SHP77 (cell line): ENCODE measurements at regions not wholly inside any gene's neighbourhood (a gene's known extent, or its start where the extent isn't known, plus 50 kb on each side); places are given as distances from the start of the nearest gene placed in this dataset.
A peak's percentile ranks its signal among the peaks of the same experiment; 100 is the strongest.
"Not testable (repeated sequence)": the region's sequence is repeated elsewhere in the genome, so short reads cannot be mapped to it uniquely, and the experiment has no call there.

Experiments
- DNase-seq, 2 experiments: peaks; one replicate each; lab custom pipeline; 2025; lab: John Stamatoyannopoulos, UW

DNA sequence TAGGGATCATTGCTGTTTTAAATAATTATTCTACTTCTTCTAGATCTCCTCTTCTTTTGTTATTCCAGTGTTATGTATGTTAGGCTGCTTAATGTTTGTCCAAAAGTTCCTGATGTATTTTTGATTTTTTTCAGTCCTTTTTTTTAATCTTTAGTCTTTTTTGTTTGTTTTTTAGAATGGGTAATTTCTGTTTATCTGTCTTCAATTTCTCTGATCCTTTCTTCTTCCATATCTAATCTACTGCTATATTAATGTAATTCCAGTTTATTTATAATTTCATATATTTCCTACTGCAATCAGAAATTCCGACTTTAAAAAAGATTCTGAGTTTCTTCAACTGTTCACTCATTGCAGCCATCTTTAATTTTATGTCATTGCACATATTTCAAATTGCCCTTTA lies 452.8 kb upstream of the POT1 start:
- no peak for DNase-seq

DNA sequence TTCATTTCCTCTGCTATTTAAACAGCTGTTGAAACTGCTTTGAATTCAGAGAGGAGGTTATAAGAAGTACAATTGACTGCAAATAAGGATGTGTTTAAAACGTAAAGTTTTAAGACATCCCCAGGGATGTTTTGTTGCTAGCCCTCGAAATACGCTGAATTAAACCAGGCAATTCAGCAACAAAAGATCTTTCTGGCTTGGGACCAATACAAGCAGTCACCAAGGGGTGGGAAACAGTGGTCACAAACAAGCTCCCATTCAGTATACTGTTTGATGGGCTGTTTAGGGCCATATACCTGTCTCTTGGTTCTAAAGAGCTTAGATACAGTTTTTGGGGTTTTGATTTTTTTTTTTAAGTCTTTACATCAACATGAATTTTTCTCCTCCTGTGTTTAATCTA lies 446.3 kb upstream of the POT1 start:
- peak; percentile 17 to 29 for DNase-seq

DNA sequence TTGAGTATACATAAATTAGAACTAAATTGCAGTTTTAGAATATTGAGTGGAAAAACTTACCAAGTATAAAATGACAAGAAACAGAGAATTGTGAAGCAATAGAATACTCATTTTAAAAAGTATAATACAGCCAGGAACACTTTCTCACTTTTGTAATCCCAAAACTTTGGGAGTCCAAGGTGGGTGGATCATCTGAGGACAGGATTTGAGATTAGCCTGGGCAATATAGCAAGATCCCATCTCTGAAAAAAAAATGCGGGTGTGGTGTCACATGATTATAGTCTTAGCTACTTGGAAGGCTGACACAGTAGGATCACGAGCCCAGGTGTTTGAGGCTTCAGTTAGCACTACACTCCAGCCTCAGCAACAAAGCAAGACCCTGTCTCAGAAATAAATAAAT lies 440.9 kb upstream of the POT1 start:
- DNase-seq: no peak

DNA sequence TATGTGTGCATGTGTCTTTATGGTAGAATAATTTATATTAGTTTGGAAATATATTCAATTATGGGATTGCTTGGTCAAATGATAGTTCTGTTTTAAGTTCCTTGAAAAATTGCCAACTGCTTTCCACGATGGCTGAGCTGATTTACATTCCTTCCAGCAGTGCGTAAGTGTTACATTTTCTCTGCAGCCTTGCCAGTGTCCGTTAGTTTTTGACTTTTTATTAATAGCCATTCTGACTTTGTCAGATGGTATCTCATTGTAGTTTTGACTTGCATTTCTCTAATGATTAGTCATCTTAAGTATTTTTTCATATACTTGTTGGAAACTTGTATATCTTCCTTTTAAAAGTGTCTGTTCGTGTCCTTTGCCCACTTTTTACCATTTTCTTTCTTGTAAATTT lies 434.2 kb upstream of the POT1 start:
- DNase-seq: no peak

DNA sequence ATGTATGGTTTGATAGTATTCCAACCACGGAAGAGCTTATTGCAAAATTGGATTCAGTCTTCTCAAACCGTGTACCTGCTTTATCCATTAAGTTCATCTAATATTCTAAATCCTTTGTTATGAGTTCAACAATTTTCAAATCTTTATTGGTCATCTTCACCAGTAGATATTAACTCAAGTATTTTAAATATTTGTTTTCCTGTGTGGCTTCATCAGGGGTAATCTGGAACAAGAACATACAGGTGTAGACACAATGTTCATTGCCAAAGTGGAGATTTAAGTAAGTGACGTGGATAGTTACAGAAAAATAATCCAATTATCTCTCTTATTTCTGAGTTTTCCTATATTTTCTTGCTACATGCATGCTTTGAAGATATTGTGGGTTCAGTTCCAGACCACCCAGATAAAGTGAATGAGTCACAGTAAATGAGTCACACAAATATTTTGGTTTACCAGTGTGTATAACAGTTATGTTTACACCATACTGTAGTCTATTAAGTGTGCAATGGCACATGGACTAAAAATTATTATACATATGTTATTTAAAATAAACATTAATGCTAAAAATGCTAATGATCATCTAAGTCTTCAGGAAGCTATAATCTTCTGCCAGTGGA lies 429.0 kb upstream of the POT1 start:
- no peak for DNase-seq

DNA sequence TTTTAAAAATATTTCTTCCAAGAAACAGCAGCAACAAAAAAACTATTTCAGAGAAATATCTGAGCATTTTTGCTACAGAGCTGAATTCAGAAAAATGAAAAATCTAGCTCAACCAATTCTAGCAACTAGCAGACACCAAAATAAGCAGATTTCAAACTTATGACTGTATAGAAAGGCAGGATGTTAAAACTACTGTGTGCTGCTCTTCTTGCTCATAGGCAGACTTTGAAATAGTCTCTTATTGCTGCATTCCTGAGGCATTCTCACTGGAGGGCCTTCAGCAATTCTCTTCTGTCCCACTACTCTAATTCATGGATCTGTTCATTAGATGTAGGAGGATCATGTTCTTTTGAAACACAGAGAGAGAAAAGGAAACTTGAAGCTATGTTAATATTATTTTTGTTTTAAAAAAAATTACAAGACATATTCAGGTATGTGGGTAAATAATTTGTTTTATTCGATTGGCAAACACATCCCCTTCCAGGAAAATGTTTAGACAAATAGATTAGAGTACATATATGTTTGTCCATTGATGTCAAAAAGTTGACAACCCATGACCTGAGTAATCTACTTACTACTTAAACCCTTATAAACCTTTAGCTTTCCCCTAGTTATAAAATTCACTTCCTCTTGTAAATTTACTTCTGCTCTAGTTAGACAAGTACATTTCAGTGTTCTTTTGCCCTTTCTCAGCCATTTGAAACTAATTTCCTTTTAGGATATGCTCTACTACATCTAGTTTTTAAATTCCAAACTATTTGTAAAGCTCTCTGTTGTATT lies 428.2 kb upstream of the POT1 start:
- DNase-seq: no peak

DNA sequence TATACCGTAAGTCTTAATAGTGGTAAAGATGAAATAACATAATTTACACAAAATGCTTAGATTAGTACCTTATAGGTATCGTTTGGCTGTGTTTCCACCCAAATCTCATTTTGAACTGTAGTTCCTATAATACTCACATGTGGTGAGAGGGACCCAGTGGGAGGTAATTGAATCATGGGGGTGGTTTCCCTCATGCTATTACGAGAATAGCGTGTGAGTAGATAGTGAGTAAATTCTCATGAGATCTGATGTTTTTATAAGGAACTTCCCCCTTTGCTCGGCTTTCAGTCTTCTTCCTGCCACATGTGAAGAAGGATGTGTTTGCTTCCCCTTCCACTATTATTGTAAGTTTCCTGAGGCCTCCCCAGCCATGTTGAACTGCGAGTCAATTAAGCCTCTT lies 426.3 kb upstream of the POT1 start:
- no peak for DNase-seq

DNA sequence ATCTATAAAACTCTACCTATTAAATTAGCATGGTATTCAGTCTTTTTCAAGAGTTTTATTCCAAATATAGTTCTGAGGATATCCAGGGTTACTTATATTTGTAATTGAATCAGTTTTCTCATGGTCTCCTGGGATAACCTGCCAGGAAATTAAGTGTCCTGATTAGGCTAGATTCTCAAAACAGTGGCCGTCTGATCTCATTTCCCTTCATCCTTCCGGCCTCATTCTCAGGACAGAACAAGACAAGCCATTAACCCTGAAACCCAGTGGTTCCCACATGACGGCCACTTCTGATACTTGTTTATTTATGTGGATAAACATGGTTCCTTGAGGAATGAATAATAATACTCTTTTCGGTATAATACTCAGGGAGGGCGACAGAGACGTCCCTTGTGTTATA lies 417.6 kb upstream of the POT1 start:
- DNase-seq: no peak

DNA sequence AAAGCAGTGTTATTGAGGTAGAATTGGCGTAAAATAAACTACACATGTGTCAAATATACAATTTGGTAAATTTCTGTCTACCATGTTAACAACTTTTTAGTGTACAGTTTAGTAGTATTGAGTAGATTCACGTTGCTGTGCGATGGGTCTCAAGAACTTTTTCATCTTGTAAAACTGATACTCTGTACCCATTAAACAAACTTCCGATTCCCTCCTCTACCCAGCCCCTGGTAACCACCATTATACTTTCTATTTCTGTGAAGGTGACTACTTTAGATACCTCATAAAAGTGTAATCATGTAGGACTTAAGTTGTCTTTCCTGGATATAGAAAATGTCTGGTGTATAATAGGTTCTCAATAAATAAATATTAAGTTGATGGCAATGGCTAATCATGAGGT lies 408.5 kb upstream of the POT1 start:
- DNase-seq: no peak

DNA sequence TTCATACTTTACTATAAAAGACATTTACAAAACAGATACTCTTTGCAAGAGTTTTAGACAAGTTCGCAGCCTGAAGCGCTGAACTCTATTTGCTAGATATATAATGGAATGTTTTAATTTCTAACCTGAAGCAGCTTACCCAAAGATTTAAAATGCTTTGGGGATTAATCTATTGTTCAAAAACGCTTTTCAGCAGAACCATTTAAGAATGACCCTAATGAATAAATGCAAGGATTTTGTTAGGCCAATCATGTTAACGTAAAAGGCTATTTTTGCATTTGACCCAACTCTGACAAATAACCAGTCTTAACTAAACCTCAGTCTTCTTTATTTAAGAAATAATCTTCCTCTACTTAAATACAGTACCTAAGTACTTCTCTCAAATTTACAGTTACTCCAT lies 406.7 kb upstream of the POT1 start:
- no peak for DNase-seq

DNA sequence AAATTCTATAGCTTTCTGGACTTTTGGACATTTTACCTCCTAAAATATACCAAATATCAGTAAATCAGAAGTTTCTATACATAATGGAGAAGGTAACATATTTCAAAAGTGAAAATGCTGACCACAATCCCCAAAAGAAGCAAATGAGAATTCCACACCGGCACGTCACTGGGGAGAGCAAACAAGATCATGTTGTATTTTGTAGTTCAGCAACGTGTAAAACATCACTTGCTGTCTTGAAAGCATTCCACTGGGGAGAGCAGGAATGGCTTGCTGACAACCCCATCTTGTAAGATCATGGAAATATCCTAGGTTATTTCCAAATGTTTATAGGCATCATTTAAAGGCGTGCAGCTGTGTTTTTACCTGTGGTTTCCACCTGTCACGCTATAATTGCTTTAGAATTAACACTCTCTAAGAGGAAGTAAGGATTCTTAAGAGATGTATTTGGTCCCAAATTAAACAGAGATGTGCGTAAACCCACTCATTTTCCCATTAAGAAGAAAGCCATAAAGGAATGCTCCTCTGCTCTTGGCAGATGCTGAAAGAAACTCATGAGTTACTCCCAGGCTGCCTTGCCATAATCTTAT lies 397.1 kb upstream of the POT1 start:
- no peak for DNase-seq

DNA sequence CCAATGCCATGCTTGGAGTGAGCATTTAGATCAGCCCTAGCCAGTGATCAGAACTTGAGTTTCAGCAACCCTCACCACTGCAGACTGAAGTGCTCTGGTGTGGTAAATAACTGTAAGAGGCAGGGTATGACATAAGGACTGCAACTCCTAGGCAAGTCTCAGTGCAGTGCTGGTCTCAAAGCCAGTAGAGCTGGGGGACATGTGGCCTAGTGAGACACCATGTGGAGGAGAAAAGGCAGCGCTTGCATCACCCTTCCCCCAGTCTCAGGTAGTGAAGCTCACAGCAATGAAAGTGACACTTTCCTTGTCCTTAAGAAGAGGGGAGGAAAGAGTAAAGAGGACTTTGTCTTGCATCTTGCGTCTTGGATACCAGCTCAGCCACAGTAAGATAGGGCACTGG lies 386.8 kb upstream of the POT1 start:
- peak; percentile 21 to 42 for DNase-seq

DNA sequence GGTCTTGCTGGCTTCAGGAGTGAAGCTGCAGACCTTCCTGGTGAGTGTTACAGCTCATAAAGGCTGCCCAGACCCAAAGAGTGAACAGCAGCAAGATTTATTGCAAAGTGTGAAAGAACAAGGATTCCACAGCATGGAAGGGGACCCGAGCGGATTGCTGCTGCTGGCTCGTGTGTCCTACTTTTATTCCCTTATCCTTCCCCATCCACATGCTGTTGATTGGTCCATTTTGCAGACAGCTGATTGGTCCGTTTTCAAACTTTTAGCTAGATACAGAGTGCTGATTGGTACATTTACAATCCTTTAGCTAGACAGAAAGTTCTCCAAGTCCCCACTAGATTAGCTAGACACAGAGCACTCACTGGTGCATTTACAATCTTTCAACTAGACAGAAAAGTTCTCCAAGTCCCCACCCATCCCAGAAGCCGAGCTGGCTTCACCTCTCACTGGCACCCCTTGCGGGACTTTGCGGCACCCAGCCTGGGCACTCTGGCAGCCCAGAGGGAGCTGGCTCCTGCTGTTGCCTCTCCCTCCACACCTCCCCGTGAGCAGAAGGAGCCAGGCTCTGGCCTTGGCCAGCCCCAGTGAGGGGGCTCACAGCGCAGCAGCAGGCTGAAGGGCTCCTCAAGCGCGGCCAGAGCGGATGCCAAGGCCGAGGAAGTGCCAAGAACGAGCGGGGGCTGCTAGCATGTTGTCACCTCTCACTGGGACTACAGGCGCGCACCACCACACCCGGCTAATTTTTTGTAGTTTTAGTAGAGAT lies 369.6 kb upstream of the POT1 start:
- no peak for DNase-seq

DNA sequence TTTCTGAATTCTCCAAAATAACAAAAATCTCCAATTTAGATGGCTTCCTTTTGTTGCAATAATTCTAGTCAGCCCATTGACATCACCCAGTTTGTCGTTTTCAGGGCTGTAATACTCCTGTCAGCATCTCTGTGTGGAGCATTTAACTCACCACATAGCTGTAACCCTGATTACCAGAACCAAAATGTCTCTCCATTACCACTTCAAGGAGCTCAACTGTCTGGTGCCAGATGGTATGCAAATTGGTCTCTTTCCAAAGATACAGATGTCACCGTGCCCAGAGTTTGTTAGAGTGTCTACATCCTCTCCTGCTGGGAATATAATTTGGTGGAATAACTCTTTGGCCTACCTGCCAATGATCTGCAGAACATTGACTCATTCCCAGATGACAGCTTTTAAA lies 350.3 kb upstream of the POT1 start:
- DNase-seq: peak in 1 of 2 experiments; percentile 2

DNA sequence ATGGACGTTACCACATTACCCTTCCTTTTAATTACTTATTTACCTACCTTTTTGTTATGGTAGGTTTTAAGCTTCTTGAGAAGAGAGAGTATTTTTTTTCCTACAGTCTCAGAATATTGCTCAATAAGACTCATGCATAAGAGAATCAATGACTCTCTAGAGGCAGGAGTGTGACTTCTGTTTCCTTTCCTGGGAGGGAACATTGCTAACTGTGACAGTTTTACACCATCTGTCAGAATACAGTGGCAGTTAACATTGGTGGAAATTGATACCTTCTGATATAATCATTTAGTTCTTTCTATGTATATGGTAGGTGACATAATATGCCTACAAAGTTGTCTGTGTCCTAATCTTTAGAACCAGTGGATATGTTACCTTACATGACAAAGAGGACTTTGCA lies 348.7 kb upstream of the POT1 start:
- DNase-seq: no peak

DNA sequence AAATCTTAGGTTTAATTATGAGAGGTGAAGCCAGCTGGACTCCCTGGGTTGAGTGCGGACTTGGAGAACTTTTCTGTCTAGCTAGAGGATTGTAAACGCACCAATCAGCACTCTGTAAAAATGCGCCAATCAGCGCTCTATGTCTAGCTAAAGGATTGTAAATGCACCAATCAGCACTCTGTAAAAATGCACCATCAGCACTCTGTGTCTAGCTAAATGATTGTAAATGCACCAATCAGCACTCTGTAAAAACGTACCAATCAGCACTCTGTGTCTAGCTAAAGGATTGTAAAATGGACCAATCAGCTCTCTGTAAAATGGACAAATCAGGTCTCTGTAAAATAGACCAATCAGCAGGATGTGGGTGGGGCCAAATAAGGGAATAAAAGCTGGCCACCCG lies 345.1 kb upstream of the POT1 start:
- DNase-seq: not testable (repeated sequence)

DNA sequence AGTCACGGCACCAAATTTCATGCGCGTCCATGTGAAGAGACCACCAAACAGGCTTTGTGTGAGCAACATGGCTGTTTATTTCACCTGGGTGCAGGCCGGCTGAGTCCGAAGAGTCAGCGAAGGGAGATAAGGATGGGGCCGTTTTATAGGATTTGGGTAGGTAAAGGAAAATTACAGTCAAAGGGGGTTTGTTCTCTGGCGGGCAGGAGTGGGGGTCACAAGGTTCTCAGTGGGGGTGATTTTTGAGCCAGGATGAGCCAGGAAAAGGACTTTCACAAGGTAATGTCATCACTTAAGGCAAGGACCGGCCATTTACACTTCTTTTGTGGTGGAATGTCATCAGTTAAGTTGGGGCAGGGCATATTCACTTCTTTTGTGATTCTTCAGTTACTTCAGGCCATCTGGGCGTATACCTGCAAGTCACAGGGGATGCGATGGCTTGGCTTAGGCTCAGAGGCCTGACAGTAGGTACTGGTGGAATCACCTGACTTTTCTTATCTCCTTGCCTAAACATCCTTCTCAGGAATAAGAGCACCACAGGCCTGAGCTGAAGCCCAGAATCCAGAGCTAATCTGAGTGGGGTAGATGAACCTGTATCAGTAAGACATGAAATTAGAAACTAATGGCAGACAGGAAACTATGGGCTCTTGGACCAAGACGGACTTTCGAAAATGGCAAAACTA lies 334.7 kb upstream of the POT1 start:
- DNase-seq: not testable (repeated sequence)

DNA sequence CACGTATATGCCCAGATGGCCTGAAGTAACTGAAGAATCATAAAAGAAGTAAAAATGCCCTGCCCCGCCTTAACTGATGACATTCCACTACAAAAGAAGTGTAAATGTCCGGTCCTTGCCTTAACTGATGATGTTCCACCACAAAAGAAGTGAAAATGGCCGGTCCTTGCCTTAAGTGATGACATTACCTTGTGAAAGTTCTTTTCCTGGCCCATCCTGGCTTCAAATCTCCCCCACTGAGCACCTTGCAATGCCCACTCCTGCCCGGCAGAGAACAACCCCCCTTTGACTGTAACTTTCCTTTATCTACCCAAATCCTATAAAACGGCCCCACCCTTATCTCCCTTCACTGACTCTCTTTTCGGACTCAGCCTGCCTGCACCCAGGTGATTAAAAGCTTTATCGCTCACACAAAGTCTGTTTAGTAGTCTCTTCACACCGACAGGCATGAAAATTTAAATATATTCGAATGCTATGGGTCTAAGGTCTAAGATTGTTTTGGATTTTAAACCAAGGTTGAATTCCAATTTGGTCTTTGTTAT lies 329.3 kb upstream of the POT1 start:
- DNase-seq: not testable (repeated sequence)

DNA sequence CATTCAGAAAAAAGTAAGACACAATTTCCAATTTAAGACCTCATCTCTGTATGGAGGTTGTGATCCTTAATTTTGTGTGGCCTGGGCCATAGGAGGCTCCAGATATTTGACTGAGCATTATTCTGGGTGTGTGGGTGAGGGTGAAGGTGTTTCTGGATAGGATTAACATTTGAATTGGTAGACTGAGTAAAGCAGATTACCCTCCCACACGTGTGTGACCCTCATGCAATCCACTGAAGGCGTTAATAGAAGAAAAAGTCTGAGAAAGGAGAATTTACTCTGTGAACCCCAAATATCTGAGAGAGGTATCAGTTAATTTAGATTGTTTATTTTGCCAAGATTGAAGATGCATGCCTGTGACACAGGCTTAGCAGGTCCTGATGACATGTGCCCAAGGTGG lies 328.0 kb upstream of the POT1 start:
- DNase-seq: no peak

DNA sequence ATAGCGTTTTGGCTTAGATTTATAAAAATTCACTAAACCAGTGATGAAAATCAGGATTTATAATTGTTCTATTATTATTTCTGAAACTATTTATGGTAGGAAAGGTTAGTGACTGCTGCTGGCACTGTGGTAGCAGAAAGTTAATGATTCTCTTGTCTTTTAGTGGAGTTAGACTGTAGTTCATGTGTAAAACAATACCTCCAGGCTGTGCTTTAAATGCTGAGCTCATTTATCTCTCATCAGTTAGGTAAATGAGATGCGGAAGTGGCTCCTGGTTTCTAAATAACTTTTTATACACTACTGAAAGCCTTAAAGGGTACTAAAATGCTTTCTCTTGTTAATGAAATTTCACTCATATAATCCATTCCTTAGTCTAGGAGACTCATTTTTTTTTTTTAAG lies 326.8 kb upstream of the POT1 start:
- no peak for DNase-seq

DNA sequence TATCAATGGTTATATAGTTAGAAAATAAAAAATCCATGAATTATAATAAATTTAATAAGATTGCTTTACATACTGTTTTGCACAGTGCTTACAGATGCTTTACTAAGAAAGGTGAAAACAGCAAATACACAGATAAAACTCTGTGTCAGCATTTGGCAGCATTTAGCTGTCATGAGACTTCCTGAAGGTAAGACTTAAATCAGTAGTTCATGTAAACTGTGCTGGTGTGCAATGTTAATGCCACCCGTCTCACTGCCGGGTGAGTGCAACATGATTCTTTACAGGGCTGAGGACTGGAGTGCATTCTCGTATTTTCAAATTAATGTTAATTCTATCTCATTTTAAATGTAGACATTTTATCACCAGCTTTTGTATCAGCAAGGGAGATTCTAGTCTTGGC lies 326.2 kb upstream of the POT1 start:
- DNase-seq: no peak

DNA sequence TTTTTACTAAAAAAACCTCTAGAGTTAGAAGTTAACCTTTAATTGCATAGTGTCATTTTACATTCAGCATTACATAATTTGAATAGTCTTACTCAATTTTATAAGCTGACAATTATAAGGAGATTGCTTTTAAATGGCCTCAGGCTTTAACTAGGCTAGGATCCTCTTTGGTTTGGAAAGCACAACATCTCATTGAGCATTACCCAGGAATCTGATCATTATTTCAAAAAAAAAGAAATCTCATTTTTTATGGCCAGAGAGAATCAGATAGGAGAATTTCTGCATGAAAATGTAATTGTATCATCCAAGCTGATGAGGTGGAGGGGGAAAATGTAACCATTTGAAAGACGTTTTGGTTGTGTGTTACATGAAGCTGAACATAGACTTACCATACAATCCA lies 324.9 kb upstream of the POT1 start:
- no peak for DNase-seq
